ENCODE measurements at regions not wholly inside any gene's neighbourhood (a gene's known extent, or its start where the extent isn't known, plus 50 kb on each side); places are given as distances from the start of the nearest gene placed in this dataset.
"Not testable (repeated sequence)": the region's sequence is repeated elsewhere in the genome, so short reads cannot be mapped to it uniquely, and the experiment has no call there.

DNA sequence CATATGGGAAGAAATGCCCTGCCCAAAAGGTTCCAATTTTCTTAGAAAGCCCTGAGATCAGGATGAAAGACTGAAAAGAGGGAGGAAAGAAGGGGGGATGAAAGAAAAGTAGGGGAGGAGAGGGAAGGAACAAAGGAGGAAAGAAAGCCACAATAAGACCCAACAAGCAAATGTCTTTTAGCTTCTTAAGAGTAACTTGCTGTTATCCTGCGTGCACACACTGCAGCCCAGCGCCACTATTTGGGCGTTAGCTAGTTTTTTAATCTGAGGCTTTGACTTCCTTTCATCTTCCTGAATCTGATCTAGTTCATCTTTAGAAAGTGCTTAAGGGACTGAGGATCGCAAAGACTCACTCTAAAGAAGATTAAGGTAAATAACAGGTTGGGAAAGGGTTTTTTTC is 77.4 kb upstream of the HDDC2 start:
- no peak for DNase-seq (ENCODE audit: low spot score)
- TF ChIP-seq, protein P1, sequence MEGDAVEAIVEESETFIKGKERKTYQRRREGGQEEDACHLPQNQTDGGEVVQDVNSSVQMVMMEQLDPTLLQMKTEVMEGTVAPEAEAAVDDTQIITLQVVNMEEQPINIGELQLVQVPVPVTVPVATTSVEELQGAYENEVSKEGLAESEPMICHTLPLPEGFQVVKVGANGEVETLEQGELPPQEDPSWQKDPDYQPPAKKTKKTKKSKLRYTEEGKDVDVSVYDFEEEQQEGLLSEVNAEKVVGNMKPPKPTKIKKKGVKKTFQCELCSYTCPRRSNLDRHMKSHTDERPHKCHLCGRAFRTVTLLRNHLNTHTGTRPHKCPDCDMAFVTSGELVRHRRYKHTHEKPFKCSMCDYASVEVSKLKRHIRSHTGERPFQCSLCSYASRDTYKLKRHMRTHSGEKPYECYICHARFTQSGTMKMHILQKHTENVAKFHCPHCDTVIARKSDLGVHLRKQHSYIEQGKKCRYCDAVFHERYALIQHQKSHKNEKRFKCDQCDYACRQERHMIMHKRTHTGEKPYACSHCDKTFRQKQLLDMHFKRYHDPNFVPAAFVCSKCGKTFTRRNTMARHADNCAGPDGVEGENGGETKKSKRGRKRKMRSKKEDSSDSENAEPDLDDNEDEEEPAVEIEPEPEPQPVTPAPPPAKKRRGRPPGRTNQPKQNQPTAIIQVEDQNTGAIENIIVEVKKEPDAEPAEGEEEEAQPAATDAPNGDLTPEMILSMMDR (IDR thresholded peaks at IDR 0.05), result no peak
- H3K4me3 ChIP-seq, result no peak overlapping the region
- no peak overlapping the region for H3K27ac ChIP-seq

- Histone ChIP-seq H3K27ac (no peak overlapping the region), H3K4me3 (no peak overlapping the region)
- TF ChIP-seq, protein P1 (IDR thresholded peaks at IDR 0.05), result no peak
- DNase-seq (ENCODE audit: low spot score), result no peak
Observed at GRCh38 chr6:125380474-125380873, 78.7 kb upstream of the HDDC2 start.

DNA sequence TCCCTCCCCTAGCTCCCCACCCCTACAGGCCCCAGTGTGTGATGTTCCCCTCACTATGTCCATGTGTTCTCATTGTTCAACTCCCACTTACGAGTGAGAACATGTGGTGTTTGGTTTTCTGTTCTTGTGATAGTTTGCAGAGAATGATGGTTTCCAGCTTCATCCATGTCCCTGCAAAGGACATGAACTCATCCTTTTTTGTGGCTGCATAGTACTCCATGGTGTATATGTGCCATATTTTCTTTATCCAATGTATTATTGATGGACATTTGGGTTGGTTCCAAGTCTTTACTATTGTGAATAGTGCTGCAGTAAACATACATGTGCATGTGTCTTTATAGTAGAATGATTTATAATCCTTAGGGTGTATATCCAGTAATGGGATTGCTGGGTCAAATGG is 84.6 kb upstream of the HDDC2 start:
- H3K4me3 ChIP-seq; DNase-seq (ENCODE audit: low spot score); H3K27ac ChIP-seq: not testable (repeated sequence)

- DNase-seq (ENCODE audit: low spot score), result no peak
- Histone ChIP-seq H3K27ac (no peak overlapping the region), H3K4me3 (no peak overlapping the region)
- TF ChIP-seq, protein P1 (IDR thresholded peaks at IDR 0.05), result no peak
Observed at GRCh38 chr6:125392682-125393081, 90.9 kb upstream of the HDDC2 start.

DNA sequence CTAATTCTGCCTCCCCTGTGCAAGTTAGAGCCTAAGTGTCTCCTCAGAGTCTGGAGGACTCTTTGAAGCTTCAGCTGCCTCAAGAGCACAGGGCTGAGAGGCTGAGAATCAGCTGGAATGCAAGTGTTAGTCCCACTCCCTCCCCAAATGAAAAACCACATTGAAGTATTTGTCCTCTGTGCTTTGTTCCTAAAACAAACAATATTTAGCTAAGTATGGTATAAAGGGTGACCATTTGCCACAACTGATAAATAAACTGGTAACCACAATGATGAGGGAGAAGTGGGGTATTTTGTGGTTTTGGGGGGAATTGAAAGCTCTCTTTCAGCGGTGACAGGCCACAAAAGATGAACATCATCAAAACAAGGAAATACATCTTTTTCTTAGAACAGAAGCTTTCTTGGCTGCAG is 91.7 kb upstream of the HDDC2 start:
- DNase-seq (ENCODE audit: low spot score), result no peak
- TF ChIP-seq, protein P1 (IDR thresholded peaks at IDR 0.05), result no peak
- Histone ChIP-seq H3K4me3 (no peak overlapping the region), H3K27ac (no peak overlapping the region)

DNA sequence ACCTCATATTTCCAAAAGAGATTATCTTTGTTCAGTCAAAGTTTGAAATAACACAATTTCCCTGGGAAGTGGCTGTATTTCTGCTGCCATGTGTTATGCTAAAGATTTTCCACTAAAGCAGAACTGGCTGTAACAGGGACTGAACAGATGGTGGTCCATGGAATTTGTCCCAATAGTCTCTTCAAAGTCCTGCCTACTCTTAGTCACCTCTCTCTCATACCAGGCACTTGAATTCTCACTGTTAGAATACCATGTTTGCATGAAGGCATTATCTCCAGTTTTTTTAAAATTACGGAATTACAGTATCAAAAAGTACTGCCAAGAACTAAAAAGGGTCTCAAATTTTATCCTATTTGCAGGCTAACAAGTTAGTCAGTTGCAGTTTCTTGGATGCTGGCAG is 105.0 kb upstream of the HDDC2 start:
- Histone ChIP-seq H3K27ac (no peak overlapping the region), H3K4me3 (no peak overlapping the region)
- TF ChIP-seq, protein P1 (IDR thresholded peaks at IDR 0.05), result no peak
- no peak for DNase-seq (ENCODE audit: low spot score)

GRCh38 chr6:125414507-125414906 is 112.7 kb upstream of the HDDC2 start:
- DNase-seq (ENCODE audit: low spot score), result no peak
- H3K4me3 ChIP-seq, result no peak overlapping the region
- TF ChIP-seq, protein P1 (IDR thresholded peaks at IDR 0.05), result no peak

DNA sequence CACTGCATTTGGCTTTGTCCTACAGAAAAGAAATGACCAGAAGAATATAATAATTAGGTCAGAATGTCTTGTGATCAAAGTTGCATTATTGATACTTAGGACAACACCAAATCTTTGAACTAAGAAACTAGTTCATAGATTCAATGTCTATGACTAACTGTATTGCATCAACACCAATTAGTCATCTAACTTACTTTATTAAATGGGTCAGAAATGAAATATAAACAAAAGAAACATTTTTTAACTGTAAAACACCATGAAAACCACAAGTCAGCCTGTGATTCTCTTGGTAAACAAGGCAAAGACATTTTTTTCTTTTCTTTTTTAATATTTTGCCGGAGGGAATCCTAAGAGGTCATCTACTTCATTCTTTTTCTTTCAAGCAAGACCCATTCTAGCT is 114.1 kb upstream of the HDDC2 start:
- no peak overlapping the region for H3K27ac ChIP-seq
- TF ChIP-seq, protein P1 (IDR thresholded peaks at IDR 0.05), result no peak
- H3K4me3 ChIP-seq, result no peak overlapping the region
- no peak for DNase-seq (ENCODE audit: low spot score)

More at GRCh38 chr6:125414507-125414906, 112.7 kb upstream of the HDDC2 start:
- H3K27ac ChIP-seq, result no peak overlapping the region
